Fibroblast of mammary gland (primary cell): ENCODE measurements at regions not wholly inside any gene's neighbourhood (a gene's known extent, or its start where the extent isn't known, plus 50 kb on each side); places are given as distances from the start of the nearest gene placed in this dataset.

ENCODE experiments used
- DNase-seq: peaks from one replicate; pipeline ENCODE4 v3.0.0-alpha.2; 2010; ENCODE audit warnings: low read depth
- H3K4me3 ChIP-seq: 2 replicates; pipeline ENCODE4 v1.5.1; 2011; ENCODE audit warnings: low read depth, mild to moderate bottlenecking, low read length, moderate library complexity; ENCODE audit not compliant: control insufficient read depth
- TF ChIP-seq, protein P1 (sequence below): conservative IDR thresholded peaks from 2 replicates; pipeline ENCODE4 v1.5.1; 2011; ENCODE audit warnings: low read depth, low read length, inconsistent platforms; ENCODE audit not compliant: control insufficient read depth, insufficient read depth

DNA sequence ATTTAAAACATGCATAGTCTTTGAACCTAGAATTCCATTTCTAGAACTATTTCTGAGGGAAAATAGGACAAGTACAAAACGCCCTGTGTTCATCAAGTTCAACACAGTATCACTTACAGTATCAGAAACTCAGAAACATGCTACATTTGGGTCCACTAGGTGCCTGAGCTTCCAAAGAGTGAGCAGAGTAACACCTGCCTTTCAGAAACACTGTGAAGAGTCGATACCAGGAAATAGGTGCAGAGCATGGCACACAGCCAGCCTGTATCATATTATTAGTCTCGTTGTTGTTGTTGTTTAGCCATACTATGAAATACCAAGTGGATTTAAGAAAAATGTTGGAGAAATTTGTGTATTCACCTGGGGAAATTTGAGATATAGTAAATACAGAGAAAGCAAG is 392.1 kb upstream of the MGMT start:
- DNase-seq: no peak
- TF ChIP-seq, protein P1, sequence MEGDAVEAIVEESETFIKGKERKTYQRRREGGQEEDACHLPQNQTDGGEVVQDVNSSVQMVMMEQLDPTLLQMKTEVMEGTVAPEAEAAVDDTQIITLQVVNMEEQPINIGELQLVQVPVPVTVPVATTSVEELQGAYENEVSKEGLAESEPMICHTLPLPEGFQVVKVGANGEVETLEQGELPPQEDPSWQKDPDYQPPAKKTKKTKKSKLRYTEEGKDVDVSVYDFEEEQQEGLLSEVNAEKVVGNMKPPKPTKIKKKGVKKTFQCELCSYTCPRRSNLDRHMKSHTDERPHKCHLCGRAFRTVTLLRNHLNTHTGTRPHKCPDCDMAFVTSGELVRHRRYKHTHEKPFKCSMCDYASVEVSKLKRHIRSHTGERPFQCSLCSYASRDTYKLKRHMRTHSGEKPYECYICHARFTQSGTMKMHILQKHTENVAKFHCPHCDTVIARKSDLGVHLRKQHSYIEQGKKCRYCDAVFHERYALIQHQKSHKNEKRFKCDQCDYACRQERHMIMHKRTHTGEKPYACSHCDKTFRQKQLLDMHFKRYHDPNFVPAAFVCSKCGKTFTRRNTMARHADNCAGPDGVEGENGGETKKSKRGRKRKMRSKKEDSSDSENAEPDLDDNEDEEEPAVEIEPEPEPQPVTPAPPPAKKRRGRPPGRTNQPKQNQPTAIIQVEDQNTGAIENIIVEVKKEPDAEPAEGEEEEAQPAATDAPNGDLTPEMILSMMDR: no peak
- no peak overlapping the region for H3K4me3 ChIP-seq

DNA sequence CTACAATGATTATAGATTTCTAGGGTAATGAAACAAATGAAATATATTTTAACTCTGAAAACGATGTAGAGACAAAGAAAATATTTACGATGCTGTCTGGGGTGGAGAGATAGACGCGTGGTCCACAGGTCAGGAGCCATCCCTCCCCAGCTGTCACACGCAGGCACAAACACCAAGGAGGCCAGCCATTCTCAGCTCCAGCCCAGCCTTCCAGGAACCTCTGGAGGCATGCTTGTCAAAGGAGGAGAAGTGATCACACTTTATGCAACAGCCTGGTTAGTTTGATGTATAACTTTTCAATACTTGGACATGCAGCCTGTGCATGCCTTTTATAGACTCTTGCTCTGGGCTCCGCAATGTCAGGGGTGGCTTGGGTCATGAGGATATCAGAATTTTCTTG is 391.5 kb upstream of the MGMT start:
- H3K4me3 ChIP-seq: no peak overlapping the region
- TF ChIP-seq, protein P1: no peak
- no peak for DNase-seq

DNA sequence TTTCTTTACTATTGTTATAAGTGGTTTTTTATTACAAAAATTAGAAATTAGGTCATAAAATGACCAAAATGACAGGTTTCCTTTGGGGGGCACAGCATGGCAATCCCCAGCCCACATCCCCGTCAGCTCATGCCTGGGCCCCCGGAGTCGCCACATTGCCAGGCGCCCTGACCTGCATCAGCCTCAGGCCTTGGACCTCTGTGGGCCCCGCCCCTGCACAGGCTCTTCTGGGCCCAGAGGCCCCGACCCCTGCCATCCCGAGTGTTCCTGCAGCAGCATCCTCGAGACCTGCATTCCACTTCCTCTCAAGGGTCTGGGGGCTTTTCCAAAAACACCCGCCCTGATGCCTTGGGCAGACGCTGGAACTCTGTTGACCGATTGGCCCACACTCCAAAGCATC is 391.1 kb upstream of the MGMT start:
- H3K4me3 ChIP-seq: no peak overlapping the region
- DNase-seq: no peak
- TF ChIP-seq, protein P1: no peak

DNA sequence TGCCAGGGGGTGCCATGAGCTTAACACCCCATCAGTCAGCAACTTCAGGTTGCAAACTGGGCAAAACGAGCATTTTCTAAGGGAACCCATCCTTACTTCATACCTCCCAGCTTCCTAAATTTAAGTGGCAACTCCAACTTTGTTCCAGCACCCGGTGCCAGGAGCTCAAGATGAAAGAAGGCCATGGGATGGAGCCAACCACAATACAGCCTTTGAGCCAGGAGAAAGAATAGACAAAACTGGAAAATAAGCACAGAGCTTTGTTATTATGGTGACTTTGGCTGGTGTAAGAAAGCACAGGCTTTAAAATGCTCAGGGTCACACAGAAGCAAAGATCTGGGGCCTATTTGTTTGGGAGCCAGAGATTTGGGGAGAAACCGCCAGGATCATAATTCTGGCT is 388.7 kb upstream of the MGMT start:
- DNase-seq: no peak
- no peak overlapping the region for H3K4me3 ChIP-seq
- TF ChIP-seq, protein P1: no peak

DNA sequence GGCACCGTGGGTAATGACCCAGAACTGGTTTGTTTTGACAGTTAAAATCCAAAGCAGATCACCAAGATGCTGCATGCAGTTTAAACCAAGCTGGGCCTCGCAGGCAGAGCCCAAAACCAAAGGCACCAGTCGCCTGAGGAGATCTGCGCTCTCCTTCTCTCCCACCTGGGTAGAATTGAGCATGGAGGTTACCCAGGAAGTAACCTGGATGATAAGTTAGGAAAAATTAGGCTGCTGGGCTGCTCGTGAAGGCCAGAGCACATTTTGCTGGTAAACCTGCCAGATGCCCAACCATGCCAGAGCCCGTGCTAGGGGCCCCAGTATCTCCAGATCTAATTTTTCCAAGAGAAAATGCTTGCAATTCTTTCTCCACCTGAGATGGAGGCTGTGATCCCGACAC is 388.3 kb upstream of the MGMT start:
- no peak for DNase-seq
- no peak overlapping the region for H3K4me3 ChIP-seq
- TF ChIP-seq, protein P1: no peak

DNA sequence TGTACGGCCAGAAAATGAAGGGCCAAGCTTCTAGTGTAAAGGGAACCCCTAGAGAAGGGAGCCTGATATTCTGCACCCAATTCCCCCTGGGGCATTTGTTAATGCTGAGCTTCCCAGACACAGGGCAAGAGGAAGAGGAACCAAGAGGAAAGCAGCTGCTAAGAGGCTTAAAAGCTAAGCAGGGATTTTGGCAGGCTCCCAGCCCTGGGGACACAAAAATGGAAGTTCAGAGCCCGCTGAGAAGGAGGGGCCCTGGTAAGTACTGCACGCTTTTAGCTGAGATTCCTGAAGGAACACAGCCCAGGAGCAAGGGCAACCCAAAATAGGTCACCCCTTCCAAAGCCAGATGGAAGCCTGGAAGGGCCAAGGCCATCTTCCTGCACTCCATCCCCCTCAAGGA is 387.3 kb upstream of the MGMT start:
- H3K4me3 ChIP-seq: no peak overlapping the region
- TF ChIP-seq, protein P1: no peak
- no peak for DNase-seq

DNA sequence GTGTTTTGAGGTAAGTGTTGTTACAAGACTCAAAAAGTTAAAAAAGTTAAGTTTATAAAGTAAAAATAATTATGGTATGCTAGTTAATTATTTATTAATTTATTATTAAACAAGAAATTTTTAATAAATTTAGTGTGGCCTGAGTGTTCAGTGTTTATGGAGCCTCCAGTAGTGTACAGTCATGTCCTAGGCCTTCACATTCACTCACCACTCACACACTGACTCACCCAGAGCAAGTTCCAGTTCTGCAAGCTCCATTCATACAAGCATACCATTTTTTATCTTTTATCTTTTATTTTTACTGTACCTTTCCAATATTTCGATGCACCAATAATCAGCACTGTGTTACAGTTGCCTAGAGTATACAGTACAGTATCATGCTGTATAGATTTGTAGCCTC is 381.2 kb upstream of the MGMT start:
- H3K4me3 ChIP-seq: no peak overlapping the region
- TF ChIP-seq, protein P1: no peak
- DNase-seq: peak; percentile 32
